GM18868 (cell line): ENCODE measurements at regions not wholly inside any gene's neighbourhood (a gene's known extent, or its start where the extent isn't known, plus 50 kb on each side); places are given as distances from the start of the nearest gene placed in this dataset.
"Not testable (repeated sequence)": the region's sequence is repeated elsewhere in the genome, so short reads cannot be mapped to it uniquely, and the experiment has no call there.

Experiments used
- ATAC-seq: cut with Tn5 transposase; IDR thresholded peaks from one replicate; pipeline ENCODE4 v1.9.1; 2021; ENCODE audit warnings: mild to moderate bottlenecking, moderate library complexity; ENCODE audit not compliant: unreplicated experiment

- ATAC-seq: peak; percentile 40
Measured at GRCh38 chr16:21363550-21364223, 85.6 kb upstream of the CRYM start.

- ATAC-seq: not testable (repeated sequence)
Measured at GRCh38 chr16:21361612-21362227, 83.6 kb upstream of the CRYM start.

GRCh38 chr16:21361045-21361444 lies 83.0 kb upstream of the CRYM start:
- not testable (repeated sequence) for ATAC-seq

GRCh38 chr16:21359513-21359912 lies 81.4 kb upstream of the CRYM start:
- not testable (repeated sequence) for ATAC-seq

- ATAC-seq: peak; percentile 52
Measured at GRCh38 chr16:21358261-21358795, 80.2 kb upstream of the CRYM start.

- ATAC-seq: not testable (repeated sequence)
Measured at GRCh38 chr16:21356308-21356707, 78.2 kb upstream of the CRYM start.

- ATAC-seq: not testable (repeated sequence)
Measured at GRCh38 chr16:21351433-21351832, 73.3 kb upstream of the CRYM start.

- not testable (repeated sequence) for ATAC-seq
Measured at GRCh38 chr16:21350851-21351250, 72.8 kb upstream of the CRYM start.

GRCh38 chr16:21349336-21349735 lies 71.2 kb upstream of the CRYM start:
- ATAC-seq: not testable (repeated sequence)

- not testable (repeated sequence) for ATAC-seq
Measured at GRCh38 chr16:21348815-21349214, 70.7 kb upstream of the CRYM start.

GRCh38 chr16:21347538-21347937 lies 69.4 kb upstream of the CRYM start:
- not testable (repeated sequence) for ATAC-seq

GRCh38 chr16:21346756-21347491 lies 68.8 kb upstream of the CRYM start:
- not testable (repeated sequence) for ATAC-seq

GRCh38 chr16:21344361-21344912 lies 66.3 kb upstream of the CRYM start:
- not testable (repeated sequence) for ATAC-seq

- ATAC-seq: no peak
Measured at GRCh38 chr16:21341101-21341500, 63.0 kb upstream of the CRYM start.

- no peak for ATAC-seq
Measured at GRCh38 chr16:21339941-21340340, 61.9 kb upstream of the CRYM start.

- ATAC-seq: no peak
Measured at GRCh38 chr16:21339269-21339641, 61.2 kb upstream of the CRYM start.

GRCh38 chr16:21338537-21339268 lies 60.6 kb upstream of the CRYM start:
- ATAC-seq: no peak

GRCh38 chr16:21336231-21336630 lies 58.1 kb upstream of the CRYM start:
- no peak for ATAC-seq

- not testable (repeated sequence) for ATAC-seq
Measured at GRCh38 chr16:21334188-21335146, 56.4 kb upstream of the CRYM start.
